Immature natural killer cell (primary cell): ENCODE measurements at regions not wholly inside any gene's neighbourhood (a gene's known extent, or its start where the extent isn't known, plus 50 kb on each side); places are given as distances from the start of the nearest gene placed in this dataset.

Source experiments
- DNase-seq, 3 donors: peaks; one replicate each; pipeline ENCODE4 v3.0.0; 2022; ENCODE audit warnings: mixed read lengths in 1 of 3
- H3K27ac Mint-ChIP-seq, 6 donors: one replicate each; pipeline ENCODE4 v1.8.0; 2020; ENCODE audit warnings: mixed read lengths in 6 of 6, mild to moderate bottlenecking in 5 of 6, inconsistent platforms in 4 of 6, moderate library complexity in 3 of 6
- H3K27me3 Mint-ChIP-seq, 3 donors: one replicate each; pipeline ENCODE4 v1.8.0; 2020 to 2021; ENCODE audit warnings: low read depth in 3 of 3, mild to moderate bottlenecking in 3 of 3, mixed read lengths in 3 of 3, moderate library complexity in 3 of 3, inconsistent platforms in 1 of 3
- H3K36me3 Mint-ChIP-seq, 3 donors: one replicate each; pipeline ENCODE4 v1.8.0; 2020; ENCODE audit warnings: mixed read lengths in 3 of 3, inconsistent platforms in 2 of 3, mild to moderate bottlenecking in 2 of 3
- H3K4me1 Mint-ChIP-seq, 2 donors: one replicate each; pipeline ENCODE4 v1.8.0; 2020; ENCODE audit warnings: inconsistent platforms in 2 of 2, mild to moderate bottlenecking in 2 of 2, mixed read lengths in 2 of 2, moderate library complexity in 1 of 2
- H3K4me3 Mint-ChIP-seq, 5 donors: one replicate each; pipeline ENCODE4 v1.8.0; 2020; ENCODE audit warnings: mild to moderate bottlenecking in 5 of 5, mixed read lengths in 5 of 5, inconsistent platforms in 3 of 5, moderate library complexity in 3 of 5
- H3K9me3 Mint-ChIP-seq, 6 donors: one replicate each; pipeline ENCODE4 v1.8.0; 2020; ENCODE audit warnings: mild to moderate bottlenecking in 6 of 6, mixed read lengths in 6 of 6, inconsistent platforms in 4 of 6, moderate library complexity in 3 of 6

DNA sequence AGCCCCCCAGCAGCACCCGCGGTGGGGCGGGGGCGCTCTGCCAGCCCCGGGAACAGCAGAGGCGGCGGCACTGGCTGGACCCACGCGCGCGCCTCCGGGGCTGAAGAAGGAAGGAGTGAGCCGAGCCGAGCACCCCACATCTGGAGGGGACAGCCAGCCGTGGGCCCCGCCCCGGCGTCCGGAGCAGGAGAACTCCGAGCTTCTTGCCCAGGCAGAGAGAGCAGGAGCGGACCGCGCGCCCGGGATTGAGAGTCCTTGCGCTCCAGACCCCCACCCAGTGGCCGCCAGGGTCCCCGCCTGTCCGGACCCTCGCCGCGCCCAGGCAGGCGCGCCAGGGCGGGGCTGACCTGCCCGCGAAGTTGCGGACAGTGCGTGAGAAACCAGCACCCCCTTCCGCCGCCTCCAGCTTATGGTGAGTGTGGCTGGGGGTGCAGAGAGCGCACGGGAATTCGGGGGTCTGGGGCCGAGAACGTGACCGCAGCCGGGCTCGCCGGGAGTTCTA is 921.9 kb upstream of the EEF2KMT start:
- H3K27ac Mint-ChIP-seq, result no peak overlapping the region
- no peak for DNase-seq
- no peaks in the 10 kb centered on the region for H3K4me1 Mint-ChIP-seq
- H3K9me3 Mint-ChIP-seq, result peaks cover 0 to 6% (median under 1%) of the 10 kb centered on the region in 6 donors
- no peak overlapping the region for H3K4me3 Mint-ChIP-seq
- H3K27me3 Mint-ChIP-seq, result peaks cover 0 to 2% (median 1%) of the 10 kb centered on the region in 3 donors
- no peaks in the 10 kb centered on the region for H3K36me3 Mint-ChIP-seq

DNA sequence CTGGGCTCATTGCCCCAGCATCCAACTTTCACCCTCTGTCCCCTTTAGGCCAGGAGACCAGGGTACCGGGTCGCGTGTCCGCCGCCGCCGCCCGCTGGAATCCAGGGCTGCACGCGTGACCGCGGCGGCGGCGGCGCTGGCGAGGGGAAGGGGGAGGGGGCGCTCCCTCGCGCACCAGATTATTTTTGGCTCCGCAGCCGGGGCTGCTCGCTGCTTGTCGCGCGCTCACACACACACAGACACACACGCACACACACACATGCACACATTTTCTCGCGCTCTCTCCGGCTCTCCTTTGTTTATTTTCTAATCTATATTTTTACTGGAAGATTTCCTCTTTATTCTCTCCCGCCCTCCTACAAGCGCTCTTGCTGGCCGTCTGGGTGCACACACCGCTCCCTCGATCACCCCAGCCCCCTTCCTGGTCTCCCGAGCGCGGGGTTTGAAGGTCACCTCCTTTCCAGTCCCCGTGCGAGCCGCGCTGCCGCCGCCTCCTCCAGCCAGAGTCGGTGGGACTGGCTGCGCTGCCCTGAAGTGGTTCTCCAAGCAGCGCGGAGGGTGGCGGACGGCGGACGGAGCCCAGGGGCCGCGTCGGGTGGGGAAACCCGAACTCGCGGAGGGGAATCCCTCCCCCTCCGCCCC is 921.4 kb upstream of the EEF2KMT start:
- no peak overlapping the region for H3K27ac Mint-ChIP-seq
- H3K4me3 Mint-ChIP-seq, result no peak overlapping the region
- peaks cover 0 to 2% (median 1%) of the 10 kb centered on the region in 3 donors for H3K27me3 Mint-ChIP-seq
- no peaks in the 10 kb centered on the region for H3K4me1 Mint-ChIP-seq
- peaks cover 0 to 6% (median under 1%) of the 10 kb centered on the region in 6 donors for H3K9me3 Mint-ChIP-seq
- H3K36me3 Mint-ChIP-seq, result no peaks in the 10 kb centered on the region
- no peak for DNase-seq

DNA sequence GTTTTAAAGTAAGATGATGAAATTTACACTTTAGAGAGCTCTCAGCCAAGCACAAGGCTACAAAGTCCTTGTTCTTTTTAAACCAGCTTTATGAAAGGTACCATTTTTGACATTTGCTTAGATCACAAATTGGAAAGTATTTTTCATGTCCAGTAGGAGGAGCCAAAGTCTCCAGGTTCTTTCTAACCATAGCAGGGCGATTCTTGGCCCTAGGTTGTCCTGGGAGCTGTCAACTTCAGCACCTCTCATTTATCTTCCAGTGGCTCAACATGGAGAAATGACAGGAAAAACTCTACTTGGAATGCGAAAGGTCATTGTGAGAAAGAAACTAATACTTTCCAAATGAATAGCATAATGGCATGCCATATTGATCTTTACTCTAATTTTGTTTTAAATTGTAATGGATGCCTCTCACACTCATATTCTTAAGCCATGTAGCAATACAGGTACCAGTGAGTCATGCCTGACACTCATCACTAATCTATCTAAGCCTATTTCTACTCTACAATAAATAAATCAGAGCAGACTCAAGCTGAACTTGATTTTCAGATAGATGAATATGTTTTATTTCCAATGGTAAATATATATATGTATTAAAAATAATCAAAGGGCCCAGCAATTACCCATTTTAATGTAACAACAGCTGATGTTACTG is 919.1 kb upstream of the EEF2KMT start:
- no peak for DNase-seq
- no peak overlapping the region for H3K4me3 Mint-ChIP-seq
- peaks cover 0 to 2% (median 1%) of the 10 kb centered on the region in 3 donors for H3K27me3 Mint-ChIP-seq
- H3K4me1 Mint-ChIP-seq, result no peaks in the 10 kb centered on the region
- peaks cover 0 to 6% (median under 1%) of the 10 kb centered on the region in 6 donors for H3K9me3 Mint-ChIP-seq
- no peak overlapping the region for H3K27ac Mint-ChIP-seq
- H3K36me3 Mint-ChIP-seq, result no peaks in the 10 kb centered on the region

DNA sequence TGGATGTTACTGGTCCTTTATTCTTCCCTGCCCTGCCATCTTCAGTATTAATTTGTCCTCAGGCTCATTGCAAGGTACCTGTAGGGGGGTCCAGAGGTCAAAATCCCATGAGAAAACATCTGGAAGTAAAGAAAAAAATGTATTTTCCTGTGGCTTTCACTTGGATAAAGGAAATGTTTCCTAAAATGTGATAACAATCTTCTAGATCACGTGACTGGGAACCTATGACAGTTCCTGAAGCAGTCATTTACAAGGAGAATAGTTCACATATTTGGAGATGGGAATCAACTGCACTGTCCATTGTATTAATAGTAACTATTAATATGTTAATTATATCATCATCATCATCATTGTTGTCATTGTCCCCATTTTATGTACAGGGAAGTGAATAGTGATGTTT is 915.1 kb upstream of the EEF2KMT start:
- Mint-ChIP-seq H3K4me3 (no peak overlapping the region), H3K27ac (no peak overlapping the region), H3K27me3 (peaks cover 0 to 2% (median 1%) of the 10 kb centered on the region in 3 donors), H3K36me3 (no peaks in the 10 kb centered on the region), H3K4me1 (no peaks in the 10 kb centered on the region), H3K9me3 (peaks cover 0 to 6% (median under 1%) of the 10 kb centered on the region in 6 donors)
- no peak for DNase-seq

DNA sequence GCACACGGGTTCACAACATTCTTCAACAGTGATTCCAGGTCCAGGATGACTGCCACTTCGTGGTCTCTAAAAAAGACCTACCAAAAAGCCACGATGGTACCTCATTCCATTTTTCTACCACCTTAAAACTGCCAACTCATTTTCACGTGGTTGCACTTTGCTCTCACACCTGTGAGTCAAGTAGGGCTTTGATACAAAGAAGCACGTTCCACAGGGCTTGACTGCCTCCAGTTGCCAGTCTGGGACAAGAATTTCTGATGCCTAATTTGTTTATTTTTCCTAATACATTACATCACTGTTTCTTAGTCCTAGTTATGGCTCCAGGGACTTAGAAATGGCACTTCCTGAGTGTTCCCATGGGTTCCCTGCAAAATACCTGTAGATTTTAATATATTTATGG is 911.6 kb upstream of the EEF2KMT start:
- Mint-ChIP-seq H3K36me3 (no peaks in the 10 kb centered on the region), H3K27ac (no peak overlapping the region), H3K4me1 (no peaks in the 10 kb centered on the region), H3K4me3 (no peak overlapping the region), H3K27me3 (peaks cover 0 to 4% (median 2%) of the 10 kb centered on the region in 3 donors), H3K9me3 (peaks cover 0 to 5% (median under 1%) of the 10 kb centered on the region in 6 donors)
- DNase-seq, result no peak

DNA sequence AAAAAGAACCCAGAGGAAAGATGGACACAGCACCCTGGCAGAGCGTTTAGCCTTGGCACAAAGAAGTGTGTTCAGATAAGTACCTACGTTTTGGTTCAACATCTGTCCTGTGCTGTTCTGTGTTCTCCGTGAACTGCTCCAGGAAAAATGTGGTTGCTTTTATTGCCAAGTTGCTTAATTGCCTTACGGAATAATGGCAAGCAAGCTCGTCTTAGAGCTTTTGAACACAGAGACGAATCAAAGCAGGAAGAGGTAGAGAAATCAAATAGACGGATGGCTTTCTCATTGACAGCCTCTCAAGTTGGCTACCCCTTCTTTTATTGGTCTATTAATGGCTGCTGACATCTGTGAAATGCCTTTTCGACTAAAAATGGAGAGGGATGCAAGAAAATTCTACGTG is 911.1 kb upstream of the EEF2KMT start:
- no peak overlapping the region for H3K27ac Mint-ChIP-seq

DNA sequence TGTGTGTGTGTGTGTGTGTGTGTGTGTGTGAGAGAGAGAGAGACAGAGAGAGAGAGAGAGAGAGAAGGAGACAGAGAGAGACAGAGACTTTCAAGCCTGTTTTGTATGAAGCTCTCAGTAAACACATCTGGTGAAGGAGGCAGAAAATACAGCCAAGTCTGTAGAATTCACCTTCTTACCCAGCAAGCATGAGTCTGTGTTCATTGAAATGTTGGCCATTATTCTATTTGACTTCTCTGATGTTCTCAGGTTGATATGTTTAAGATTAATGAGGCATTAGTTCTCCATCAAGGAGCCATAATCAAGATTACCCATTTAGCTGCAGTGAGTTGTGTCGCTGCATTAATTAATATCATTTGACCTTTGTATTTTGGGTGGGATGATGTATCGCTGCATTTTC is 895.8 kb upstream of the EEF2KMT start:
- no peaks in the 10 kb centered on the region for H3K4me1 Mint-ChIP-seq
- H3K4me3 Mint-ChIP-seq, result no peak overlapping the region
- DNase-seq, result no peak

More for the DNA sequence above, 911.1 kb upstream of the EEF2KMT start:
- no peaks in the 10 kb centered on the region for H3K36me3 Mint-ChIP-seq
- no peak overlapping the region for H3K4me3 Mint-ChIP-seq
- peaks cover 0 to 5% (median under 1%) of the 10 kb centered on the region in 6 donors for H3K9me3 Mint-ChIP-seq
- H3K4me1 Mint-ChIP-seq, result no peaks in the 10 kb centered on the region
- peaks cover 0 to 4% (median 2%) of the 10 kb centered on the region in 3 donors for H3K27me3 Mint-ChIP-seq
- DNase-seq, result no peak

DNA sequence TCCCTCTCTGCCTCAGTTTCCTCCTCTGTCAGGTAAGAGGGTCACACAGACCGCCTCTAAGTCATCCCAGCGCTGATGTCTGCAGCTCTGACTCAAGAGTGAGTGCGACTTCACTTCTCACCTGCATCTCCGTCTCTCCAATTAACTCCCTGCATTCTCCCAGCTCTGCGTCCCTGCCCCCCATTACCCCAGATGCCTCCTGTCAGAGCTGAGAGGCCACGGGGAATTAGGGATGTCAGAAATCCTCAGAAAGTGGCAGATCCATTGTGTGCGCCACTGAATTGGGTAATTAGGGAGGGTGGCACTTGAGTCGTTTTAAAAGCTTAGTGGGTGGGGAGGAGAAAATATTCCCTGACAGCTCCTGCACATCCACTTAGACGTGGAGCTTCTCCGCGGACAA is 885.4 kb upstream of the EEF2KMT start:
- Mint-ChIP-seq H3K27me3 (peaks cover 0 to 2% (median 0%) of the 10 kb centered on the region in 3 donors), H3K9me3 (no peaks in the 10 kb centered on the region), H3K36me3 (no peaks in the 10 kb centered on the region), H3K4me3 (no peak overlapping the region), H3K27ac (no peak overlapping the region), H3K4me1 (no peaks in the 10 kb centered on the region)
- DNase-seq, result no peak

More for the DNA sequence above, 895.8 kb upstream of the EEF2KMT start:
- Mint-ChIP-seq H3K36me3 (no peaks in the 10 kb centered on the region), H3K27ac (no peak overlapping the region), H3K27me3 (peaks cover 0 to 7% (median 2%) of the 10 kb centered on the region in 3 donors), H3K9me3 (peaks cover 0 to 15% (median 1%) of the 10 kb centered on the region in 6 donors)

DNA sequence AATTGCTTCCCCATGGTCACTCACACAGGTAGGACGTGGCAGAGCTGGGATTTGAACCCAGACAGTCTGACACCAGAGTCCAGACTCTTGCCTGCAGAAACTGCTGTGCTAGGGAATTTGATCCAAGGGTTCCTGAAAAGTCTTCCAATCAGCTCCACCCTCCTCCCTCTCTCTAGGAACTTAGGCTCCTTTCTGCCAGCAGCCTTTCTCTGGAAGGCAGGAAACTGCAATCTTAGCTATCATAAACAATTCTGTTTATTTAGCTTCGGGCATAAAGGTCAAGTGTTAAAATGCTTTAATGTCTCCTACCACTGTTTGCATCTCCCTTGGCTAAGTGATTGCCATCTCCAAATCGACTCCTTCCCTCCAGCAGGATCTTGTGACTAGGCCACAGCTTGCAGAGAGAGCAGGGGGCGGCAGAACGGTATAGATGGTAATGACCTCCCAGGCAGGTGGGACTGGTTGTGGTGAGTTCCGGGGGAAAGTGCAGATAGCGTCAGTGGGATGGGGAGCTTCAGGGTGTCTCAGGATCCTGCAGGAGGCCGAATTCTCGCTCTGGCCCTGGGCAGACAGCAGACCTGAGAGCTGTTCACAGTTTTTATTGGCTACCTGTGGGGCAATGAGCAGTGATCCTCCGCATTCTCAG is 882.4 kb upstream of the EEF2KMT start:
- DNase-seq, result no peak
- H3K4me3 Mint-ChIP-seq, result no peak overlapping the region

DNA sequence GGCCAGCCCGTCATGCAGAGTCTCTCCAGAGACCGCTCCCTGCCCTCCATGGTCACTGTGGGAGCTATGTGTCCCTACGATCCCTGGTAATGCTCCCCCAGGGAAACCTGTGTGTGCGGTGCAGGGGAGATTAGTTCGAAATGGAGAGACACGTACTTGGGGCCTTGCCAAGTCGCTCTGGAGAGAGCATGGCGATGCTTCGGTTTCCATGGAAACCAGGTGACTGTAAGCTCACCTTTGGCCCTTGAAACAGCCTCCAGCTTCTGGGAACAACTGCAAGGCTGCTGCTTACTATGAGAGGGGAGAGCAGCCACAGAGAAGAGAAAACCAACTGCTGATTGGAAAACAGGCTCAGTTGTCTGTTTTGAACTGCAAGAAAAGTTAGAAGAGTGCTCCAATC is 879.7 kb upstream of the EEF2KMT start:
- Mint-ChIP-seq H3K9me3 (peaks cover 0 to 4% (median under 1%) of the 10 kb centered on the region in 6 donors), H3K27me3 (no peaks in the 10 kb centered on the region), H3K4me1 (no peaks in the 10 kb centered on the region), H3K27ac (no peak overlapping the region), H3K36me3 (no peaks in the 10 kb centered on the region), H3K4me3 (no peak overlapping the region)
- DNase-seq, result no peak

More for the DNA sequence above, 882.4 kb upstream of the EEF2KMT start:
- Mint-ChIP-seq H3K27ac (no peak overlapping the region), H3K27me3 (peaks cover 0 to 1% (median 0%) of the 10 kb centered on the region in 3 donors), H3K4me1 (no peaks in the 10 kb centered on the region), H3K36me3 (no peaks in the 10 kb centered on the region), H3K9me3 (peaks cover 0 to 2% (median 0%) of the 10 kb centered on the region in 6 donors)

DNA sequence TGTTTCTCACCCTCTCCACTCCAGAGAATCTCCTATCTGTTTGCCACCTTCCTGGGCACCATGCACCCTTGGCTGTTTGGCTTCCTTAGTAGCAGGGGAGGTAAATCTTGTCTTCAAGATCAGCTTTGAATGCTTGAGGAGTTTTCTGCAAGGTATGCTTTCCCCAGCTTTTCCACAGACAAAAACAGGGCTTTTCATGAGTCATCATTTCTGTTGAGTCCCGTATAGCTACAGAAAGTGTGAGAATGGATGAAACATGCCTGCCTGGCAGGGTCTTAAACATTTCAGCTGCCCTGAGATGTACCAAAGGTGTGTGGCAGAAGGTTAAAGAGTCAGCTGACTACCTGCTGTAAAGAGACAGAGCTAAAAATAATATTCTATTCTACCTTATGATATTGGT is 875.2 kb upstream of the EEF2KMT start:
- Mint-ChIP-seq H3K36me3 (no peaks in the 10 kb centered on the region), H3K9me3 (peaks cover 2 to 17% (median 6%) of the 10 kb centered on the region in 6 donors), H3K4me1 (peaks cover 0 to 1% of the 10 kb centered on the region in 2 donors), H3K27ac (no peak overlapping the region), H3K4me3 (no peak overlapping the region), H3K27me3 (peaks cover 0 to 3% (median under 1%) of the 10 kb centered on the region in 3 donors)
- no peak for DNase-seq

DNA sequence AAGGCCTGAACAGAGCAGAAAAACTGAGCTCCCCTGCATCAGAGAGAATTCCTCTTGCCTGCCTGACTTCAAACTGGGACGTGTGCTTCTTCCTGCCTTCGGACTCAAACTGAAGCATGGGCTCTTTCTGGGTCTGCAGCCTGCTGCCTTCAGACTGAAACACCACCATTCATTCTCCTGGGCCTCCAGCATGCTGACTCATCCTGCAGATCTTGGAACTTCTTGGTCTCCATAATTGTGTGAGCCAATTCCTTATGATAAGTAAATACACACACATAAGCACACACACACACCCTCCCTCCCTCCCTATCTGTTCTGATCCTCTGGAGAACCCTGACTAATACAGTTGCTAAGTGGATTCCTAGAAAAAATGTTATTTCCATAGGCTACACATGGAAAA is 874.3 kb upstream of the EEF2KMT start:
- Mint-ChIP-seq H3K27ac (no peak overlapping the region), H3K9me3 (peaks cover 2 to 17% (median 6%) of the 10 kb centered on the region in 6 donors), H3K27me3 (peaks cover 0 to 3% (median 2%) of the 10 kb centered on the region in 3 donors), H3K4me1 (peaks cover 0 to 1% of the 10 kb centered on the region in 2 donors), H3K4me3 (no peak overlapping the region), H3K36me3 (no peaks in the 10 kb centered on the region)
- DNase-seq, result no peak

DNA sequence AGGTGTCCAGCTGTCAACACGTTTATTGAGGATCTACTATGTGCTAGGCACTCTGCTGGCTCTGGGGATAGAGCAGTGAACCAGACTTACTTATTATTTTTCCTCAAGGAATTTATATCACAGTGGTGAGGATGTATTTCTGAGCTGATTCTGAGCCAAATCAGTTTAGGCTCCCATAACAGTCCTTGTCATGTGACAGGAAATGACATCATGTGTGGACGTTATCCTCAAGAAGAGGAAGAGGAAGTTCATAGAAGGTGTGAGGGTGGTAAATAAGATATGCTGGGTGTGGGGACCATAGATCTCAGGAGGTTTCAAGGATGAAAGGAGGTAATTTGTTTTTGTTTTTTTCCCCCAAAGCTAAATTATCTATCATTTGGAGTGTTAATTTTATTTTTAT is 873.5 kb upstream of the EEF2KMT start:
- Mint-ChIP-seq H3K9me3 (peaks cover 2 to 17% (median 6%) of the 10 kb centered on the region in 6 donors), H3K4me1 (peaks cover 0 to 1% of the 10 kb centered on the region in 2 donors), H3K27ac (no peak overlapping the region), H3K36me3 (no peaks in the 10 kb centered on the region), H3K27me3 (peaks cover 0 to 3% (median 2%) of the 10 kb centered on the region in 3 donors), H3K4me3 (peak overlapping the region in 1 of 5 donors; percentile 18)
- no peak for DNase-seq

DNA sequence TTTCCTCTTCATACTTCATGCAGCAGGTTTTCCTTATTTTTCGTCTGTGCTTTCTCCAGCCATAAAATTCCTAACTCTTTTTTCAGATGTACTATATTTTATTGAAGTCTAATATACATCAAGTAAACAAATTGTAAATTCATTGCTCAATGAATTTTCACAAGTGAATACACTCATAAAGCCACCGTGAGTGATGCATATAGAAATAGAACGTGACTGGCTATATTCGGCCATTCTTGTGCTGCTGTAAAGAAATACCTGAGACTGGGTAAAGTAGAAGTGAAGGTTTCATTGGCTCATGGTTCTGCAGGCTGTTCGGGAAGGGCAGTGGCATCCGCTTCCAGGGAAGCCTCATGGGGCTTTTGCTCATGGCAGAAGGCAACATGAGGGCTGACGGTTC is 868.4 kb upstream of the EEF2KMT start:
- Mint-ChIP-seq H3K36me3 (no peaks in the 10 kb centered on the region), H3K27ac (no peak overlapping the region), H3K4me1 (no peaks in the 10 kb centered on the region), H3K4me3 (no peak overlapping the region), H3K27me3 (peaks cover 2 to 4% (median 2%) of the 10 kb centered on the region in 3 donors), H3K9me3 (peaks cover 2 to 11% (median 6%) of the 10 kb centered on the region in 6 donors)
- DNase-seq, result no peak
